ENCODE measurements at regions not wholly inside any gene's neighbourhood (a gene's known extent, or its start where the extent isn't known, plus 50 kb on each side); places are given as distances from the start of the nearest gene placed in this dataset.
"Not testable (repeated sequence)": the region's sequence is repeated elsewhere in the genome, so short reads cannot be mapped to it uniquely, and the experiment has no call there.

DNA sequence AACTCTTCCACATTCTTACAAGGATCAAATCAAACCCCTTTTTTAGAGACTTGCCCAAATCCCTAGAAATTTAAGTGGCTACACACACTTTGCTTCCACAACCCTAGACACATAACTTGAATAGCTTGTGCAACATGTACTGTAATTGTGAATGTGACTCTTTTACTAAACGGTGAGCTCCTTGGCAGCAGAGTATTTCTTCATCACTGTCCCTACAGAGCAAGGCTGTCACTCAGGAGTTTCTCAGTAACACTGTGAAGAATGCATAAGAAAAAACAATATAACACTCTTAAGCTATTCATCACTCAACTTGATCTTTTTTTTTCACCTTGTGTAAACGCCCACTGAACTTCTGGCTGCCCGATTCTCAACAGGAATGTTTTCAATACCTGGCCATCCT is 53.8 kb upstream of the ADAMTS18 start:
- DNase-seq, result no peak

GRCh38 chr16:77491091-77491490 is 56.3 kb upstream of the ADAMTS18 start:
- DNase-seq, result no peak

GRCh38 chr16:77496934-77497333 is 62.1 kb upstream of the ADAMTS18 start:
- no peak for DNase-seq

DNA sequence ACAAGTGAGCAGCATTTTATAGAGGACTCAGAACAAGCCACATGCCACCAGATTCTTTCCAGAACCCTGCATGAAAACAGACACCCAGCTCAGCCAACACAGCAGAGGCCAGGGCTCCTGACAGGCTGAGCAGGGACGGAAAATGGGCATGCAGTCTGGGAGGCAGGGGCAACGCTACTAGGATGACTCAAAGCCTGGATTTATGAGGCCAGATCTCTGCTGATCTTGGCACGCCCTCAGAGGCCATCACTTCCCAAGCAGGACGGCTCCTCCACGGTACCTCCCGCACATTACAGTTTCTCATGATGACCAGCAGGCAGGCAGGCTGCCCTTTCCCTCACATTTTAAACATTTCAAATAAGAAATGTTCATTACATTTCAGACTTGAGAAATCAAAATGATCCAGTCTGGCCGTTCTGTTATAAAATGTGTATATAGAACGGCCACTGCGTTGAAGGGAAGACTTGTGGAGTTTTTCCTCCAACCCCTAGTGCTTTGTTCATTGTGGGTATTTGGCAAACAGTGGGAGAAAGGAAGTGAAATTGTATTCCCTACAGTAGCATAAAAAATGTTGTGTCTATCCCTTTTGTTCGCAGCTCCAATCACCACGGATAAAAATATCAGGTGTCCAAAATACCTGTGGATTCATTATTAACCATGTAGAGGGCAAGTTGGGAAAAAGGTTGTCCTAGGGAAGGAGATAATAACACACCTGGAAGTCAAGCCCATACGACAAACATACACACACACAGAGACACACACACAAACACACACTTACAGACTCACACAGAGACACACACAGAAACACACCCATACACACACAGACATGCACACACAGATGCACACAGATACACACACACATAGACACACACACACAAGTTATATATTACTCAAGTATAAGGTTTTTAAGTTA is 64.8 kb upstream of the ADAMTS18 start:
- no peak for DNase-seq

GRCh38 chr16:77500286-77500598 is 65.4 kb upstream of the ADAMTS18 start:
- no peak for DNase-seq

DNA sequence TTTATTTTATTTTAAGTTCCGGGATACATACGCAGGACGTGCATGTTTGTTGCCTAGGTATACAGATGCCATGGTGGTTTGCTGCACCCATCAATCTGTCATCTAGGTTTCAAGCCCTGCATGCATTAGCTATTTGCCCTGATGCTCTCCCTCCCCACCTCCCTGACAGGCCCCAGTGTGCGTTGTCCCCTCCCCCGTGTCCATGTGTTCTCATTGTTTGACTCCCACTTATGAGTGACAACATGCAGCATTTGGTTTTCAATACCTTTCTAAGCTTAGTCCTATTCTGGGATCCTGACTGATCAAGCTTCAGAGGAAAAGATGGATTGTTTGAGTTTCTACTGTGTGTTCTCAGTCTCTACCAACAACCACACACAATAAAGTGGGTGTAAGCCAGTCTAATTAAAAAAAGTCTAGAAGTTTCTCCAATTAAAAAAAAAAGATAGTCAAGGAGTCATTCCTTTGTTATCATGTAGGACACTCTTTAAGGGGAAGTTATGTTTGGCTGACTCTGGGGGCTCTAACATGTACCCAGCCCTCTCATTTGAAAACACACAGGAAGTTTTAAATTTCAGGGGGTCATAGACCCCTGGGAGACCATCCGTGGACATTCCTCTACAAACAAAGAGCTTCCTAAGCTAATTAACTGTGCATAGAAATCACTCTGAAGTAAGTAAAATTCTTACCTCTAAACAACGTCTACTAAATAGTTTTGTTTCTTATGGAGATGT is 66.3 kb upstream of the ADAMTS18 start:
- DNase-seq, result no peak

DNA sequence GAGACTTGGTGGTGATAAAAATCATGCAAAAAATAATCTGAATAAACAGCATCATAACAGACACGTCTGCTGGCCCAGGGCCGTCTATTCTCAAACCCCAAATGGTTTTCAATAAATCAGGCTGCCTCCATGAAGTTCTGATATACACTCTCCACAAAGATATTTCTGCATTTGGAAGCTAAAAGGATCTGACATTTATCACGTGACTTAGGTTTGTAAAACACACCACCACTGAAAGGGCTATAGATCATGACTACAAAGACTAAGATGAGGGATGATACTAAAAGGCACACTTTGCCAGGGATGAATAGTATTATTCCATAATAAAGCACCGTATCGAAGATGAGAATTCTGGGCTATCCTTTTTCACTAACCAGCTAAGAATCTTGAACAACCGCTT is 67.6 kb upstream of the ADAMTS18 start:
- DNase-seq, result no peak

DNA sequence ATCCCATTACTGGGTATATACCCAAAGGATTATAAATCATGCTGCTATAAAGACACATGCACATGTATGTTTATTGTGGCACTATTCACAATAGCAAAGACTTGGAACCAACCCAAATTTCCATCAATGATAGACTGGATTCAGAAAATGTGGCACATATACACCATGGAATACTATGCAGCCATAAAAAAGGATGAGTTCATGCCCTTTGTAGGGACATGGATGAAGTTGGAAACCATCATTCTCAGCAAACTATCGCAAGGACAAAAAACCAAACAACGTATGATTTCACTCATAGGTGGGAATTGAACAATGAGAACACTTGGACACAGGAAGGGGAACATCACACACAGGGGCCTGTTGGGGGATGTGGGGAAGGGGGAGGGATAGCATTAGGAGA is 71.7 kb upstream of the ADAMTS18 start:
- not testable (repeated sequence) for DNase-seq

GRCh38 chr16:77509051-77509450 is 74.2 kb upstream of the ADAMTS18 start:
- DNase-seq, result no peak

DNA sequence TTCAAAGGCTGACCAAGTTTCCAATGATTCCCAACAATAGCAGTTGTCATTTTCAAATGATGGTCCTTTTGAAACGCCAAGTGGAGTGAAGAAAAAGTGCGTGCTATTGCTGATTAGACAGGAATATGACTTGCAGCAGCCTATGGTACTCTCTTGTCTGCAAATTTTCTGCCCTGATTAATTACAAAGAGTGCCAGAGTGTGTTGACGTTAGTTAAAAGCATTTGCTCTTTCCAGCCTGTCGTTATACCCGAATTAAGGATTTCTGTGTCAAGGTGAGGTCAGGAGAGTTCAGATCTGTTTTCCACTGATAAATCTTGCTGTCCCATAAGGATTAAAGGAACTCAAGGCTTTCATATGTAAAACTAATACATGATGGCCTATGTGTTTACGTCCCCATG is 75.0 kb upstream of the ADAMTS18 start:
- no peak for DNase-seq

DNA sequence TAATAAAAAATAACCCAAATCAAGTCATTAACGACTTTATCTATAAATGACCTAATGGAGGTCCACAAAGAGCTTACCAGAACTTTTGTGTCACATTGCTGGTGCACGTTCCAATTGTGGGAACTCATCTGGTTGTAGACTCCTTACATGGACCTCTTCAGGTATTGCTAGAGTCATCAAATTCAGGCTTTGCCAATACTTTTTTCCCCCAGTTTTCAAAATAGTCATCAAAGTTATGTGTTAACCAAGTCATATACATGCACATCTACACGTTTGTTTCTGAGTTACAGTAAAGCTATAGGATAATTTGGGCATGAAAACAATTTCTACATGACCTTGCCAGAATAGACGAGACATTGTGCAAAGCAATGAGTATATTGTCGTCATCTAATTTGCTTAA is 76.2 kb upstream of the ADAMTS18 start:
- no peak for DNase-seq

- no peak for DNase-seq
Measured at GRCh38 chr16:77514500-77515220, 79.8 kb upstream of the ADAMTS18 start.

DNA sequence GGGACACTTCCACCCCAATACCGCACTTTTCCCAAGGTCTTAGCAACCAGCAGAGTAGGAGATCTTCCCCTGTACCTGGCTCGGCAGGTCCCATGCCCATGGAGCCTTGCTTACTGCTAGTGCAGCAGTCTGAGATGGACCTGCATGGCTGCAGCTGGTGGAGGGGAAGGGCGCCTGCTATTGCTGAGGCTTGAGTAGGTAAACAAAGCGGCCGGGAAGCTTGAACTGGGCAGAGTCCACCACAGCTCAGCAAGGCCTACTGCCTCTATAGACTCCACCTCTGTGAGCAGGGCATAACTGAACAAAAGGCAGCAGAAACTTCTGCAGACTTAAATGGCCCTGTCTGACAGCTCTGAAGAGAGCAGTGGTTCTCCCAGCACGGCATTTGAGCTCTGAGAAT is 90.4 kb upstream of the ADAMTS18 start:
- not testable (repeated sequence) for DNase-seq

GRCh38 chr16:77531752-77532151 is 96.9 kb upstream of the ADAMTS18 start:
- no peak for DNase-seq

- DNase-seq, result no peak
Measured at GRCh38 chr16:77536809-77537208, 102.0 kb upstream of the ADAMTS18 start.

DNA sequence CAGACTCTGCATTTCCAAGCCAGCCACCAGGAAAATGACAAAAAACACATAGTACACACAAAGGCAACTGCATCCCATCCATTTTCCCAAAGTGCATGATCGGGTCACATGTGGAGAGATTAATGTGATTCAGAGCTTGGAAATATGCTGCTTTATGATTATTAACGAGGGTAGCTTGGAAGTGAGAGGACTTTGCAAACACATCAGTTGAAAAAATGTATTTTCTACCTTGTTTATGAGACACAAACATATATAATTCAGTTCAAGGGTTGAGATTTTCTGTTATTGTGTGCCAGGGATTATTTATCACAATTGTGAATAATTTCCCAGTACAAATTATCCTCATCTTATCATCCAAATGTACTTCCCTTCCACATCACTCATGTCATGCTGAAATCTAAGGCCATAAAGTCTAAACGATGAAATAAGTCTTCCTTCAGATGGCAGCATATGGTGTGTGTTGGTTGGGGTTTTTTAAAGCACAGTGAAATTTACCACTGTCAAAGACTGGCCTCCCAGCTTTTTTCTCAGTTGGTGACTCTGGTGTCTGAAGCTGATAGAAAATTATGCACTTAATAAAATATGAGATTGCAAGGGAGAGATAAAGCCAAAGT is 104.7 kb upstream of the ADAMTS18 start:
- DNase-seq, result no peak

DNA sequence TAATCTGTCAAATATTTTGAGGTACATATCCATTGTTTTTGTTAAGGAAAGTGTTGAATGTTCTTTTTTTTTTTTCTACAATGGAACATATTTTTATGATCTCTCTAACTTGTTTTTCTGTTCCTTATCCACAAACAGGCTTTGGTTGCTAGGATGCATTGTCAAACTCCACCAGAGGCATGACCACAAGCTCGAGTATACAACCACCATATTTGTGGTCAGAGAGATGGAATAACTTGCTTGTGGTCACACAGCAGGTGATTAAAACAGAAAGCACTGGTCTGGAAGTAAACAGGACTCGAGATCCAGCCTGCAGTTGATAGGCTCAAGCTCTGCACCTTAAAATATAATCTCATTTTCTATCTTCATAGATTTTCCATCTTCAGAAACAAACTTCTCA is 105.8 kb upstream of the ADAMTS18 start:
- no peak for DNase-seq

DNA sequence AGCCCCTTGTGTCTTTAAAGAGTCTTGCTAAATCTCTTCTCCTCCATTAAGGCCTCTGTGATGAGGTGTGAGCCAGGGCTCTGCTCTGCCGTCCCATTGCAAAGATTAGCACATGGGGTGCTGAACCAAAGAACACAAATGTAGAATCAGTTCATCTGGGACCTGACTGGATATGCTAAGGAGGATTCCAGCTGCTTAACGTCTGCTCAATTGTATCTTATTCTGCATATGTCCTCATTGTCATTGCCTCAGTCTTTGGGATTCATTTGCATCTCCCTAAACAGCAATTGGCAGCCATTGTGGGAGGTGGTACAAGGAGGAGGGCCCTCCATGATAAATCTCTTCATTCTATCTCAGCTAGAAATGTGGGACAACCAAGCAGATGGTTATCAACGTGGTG is 106.3 kb upstream of the ADAMTS18 start:
- DNase-seq, result no peak

- DNase-seq, result no peak
Measured at GRCh38 chr16:77548151-77548550, 113.3 kb upstream of the ADAMTS18 start.

GRCh38 chr16:77548766-77549165 is 113.9 kb upstream of the ADAMTS18 start:
- no peak for DNase-seq

DNA sequence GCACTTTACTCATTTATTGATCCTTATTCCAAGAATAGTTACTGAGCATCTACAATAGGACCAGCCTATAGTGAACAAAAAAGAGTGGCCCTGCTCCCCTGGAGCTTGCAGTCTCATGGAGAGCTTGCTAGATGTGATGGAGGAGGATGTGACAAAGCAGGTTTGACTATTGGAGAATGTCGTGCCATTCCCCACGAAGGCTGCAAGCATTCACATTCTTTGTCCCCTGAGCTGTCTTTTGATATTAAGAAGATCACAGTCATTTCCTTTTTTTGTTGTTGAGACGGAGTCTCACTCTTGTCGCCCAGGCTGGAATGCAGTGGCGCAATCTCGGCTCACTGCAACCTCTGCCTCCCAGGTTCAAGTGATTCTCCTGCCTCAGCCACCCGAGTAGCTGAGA is 115.0 kb upstream of the ADAMTS18 start:
- no peak for DNase-seq

GRCh38 chr16:77551357-77551756 is 116.5 kb upstream of the ADAMTS18 start:
- DNase-seq, result no peak

DNA sequence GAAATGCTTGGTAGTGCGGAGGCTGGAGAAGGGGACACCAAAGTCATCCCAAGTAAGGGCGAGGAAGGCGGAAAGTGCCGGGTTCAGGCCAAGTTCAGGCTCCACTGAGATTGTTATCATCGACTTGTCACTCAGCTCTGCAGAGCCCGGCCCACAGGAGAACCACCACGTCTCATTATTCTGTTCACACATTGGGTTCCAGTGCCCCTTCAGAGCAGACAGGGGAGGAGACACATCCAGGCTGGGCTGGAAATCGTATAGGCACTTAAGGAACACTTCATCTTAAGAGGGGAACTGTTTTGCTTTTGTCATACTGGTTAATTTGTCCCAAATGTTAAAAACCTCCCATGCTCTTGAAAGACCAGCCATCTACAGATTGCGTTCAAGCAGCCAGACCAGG is 118.3 kb upstream of the ADAMTS18 start:
- DNase-seq, result no peak

Measured in stimulated activated naive CD4-positive, alpha-beta T cell (primary cell).